Pons (tissue), 1 donor: ENCODE measurements at regions not wholly inside any gene's neighbourhood (a gene's known extent, or its start where the extent isn't known, plus 50 kb on each side); places are given as distances from the start of the nearest gene placed in this dataset.
A peak's percentile ranks its signal among the peaks of the same experiment; 100 is the strongest.

Experiments
- DNase-seq: peaks from one replicate; pipeline ENCODE4 v3.0.0-alpha.2; 2016; ENCODE audit warnings: low spot score

DNA sequence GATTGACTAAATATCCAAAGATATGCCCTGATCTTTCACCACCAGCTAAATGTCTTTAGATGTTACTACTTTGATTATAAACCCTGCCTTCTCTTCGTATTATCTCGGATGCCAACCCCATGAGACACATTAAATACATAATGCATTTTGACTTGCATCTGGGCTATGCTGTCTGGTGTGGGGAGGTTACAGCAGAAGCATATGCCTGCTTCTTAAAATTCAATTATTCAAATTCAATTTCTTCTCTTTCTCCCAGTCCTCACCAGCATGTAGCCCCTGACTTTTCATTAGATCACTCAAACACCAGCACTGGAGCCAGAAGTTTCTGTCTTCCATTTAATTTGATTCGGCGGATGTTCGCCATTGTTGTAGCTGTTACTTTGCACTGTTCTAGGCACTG lies 360.7 kb upstream of the CAMK1G start:
- DNase-seq, result no peak

DNA sequence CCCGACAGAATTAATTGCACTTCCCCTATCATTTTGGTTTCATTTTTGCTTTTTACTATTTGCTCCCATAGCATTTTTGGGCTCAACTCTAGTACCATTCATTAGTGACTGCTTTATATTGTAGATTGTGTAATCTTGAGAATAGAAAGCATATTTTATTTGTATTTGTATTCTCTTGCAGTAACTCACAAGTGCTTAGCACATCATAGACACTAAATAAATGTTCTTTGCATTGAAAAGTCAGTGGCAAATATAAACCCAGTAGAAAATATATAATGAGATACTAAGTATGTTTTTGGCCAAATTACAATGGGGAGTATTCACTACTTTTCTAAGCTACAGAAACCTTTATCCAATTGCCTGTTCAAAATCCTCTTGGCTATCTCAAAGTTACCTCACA lies 359.7 kb upstream of the CAMK1G start:
- DNase-seq, result no peak

DNA sequence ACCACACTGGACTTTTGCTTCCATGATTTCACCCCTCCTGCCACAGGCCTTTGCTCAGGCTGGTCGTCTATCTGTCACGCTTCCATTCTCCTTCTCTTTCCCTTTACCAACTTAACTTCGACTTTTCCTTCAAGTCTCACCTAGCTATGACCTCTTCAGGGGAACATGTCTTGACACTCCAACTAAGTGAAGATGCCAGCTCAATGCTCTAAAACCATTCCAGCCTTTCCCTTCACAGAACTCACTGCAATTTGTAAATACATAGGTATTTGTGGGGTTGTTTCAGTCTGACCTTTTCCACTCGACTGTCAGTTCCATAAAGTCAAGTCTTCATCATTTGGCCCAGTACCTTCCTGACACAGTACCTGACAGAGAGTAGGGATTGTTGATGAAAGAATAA lies 358.6 kb upstream of the CAMK1G start:
- no peak for DNase-seq

DNA sequence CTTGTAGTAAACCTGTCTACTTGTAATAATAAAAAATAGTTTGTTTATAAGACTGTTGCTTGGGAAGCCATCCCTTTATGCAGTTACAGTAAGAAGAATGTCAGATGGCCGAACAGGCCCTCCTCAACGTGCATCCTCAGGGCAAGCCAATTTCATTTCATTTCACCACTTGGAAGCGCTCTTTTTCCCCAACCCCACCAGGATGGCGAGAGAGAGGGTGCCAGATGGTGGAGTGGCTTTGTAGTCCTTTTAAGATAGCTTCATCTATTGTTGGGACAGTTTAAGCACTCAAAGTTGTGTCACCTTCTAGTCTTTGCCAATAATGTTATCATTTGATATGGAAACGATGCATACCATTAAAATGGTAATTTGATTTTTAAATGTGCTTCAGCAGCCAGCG lies 356.3 kb upstream of the CAMK1G start:
- DNase-seq, result no peak

DNA sequence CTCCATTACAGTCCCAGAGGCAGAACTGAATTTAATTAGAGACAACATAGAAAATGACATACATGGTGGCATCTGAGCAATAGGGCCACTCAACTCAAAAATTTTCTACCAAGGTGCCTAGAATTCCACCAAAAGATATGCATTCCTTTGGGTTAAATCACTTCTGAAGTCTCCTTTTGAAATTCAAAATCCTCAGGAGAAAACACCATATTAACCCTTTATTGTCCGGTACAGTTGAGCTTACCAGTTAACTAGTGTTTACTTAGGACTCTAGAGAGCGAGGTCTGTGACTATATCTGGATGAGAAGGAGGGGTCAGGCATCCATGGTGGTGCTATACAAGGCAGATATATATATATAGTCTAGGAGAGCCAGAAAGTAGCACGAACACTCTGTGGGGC lies 355.6 kb upstream of the CAMK1G start:
- DNase-seq, result no peak

DNA sequence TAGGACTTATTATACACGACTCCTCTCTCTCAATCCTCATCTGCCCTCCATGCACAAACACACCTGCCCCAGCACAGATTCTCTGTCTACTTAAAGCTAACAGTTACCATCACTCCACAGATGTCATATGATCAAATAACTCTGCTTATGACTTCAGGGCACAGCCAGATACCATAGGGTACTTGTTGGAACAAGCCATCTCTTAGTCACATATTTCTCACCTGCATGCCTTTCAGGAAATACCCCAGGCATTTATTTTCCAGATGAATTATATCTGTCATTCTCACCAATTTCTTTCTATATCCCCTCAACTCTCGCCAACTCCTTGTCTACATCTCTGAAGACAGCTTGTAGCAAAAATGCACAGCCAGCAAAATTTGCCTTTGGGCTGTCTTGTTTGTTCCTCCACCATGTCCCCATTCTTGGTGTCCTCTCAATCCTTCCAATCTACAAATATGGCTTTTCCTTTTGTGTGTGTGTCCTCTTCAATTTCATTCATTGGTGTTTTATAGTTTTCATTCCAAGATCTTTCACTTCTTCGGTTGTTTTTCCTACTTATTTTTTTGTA lies 353.9 kb upstream of the CAMK1G start:
- no peak for DNase-seq

DNA sequence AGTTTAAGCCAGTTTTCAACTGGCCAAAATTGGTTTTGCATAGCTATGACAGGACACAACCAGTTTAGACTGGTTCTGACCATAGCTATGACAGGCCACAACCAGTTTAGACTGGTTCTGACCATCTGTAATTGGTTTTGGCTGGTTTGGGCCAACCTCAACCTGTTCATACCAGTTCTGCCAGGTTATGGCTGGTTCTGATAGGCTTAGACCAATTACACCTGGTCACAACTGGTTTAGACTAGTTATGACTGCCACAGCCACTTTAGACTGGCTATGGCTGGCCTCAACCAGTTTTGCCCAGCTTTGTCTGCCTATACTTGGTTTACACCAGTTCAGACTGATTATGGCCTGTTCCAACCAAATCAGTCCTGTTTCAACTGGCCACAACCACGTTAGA lies 353.2 kb upstream of the CAMK1G start:
- DNase-seq, result no peak

DNA sequence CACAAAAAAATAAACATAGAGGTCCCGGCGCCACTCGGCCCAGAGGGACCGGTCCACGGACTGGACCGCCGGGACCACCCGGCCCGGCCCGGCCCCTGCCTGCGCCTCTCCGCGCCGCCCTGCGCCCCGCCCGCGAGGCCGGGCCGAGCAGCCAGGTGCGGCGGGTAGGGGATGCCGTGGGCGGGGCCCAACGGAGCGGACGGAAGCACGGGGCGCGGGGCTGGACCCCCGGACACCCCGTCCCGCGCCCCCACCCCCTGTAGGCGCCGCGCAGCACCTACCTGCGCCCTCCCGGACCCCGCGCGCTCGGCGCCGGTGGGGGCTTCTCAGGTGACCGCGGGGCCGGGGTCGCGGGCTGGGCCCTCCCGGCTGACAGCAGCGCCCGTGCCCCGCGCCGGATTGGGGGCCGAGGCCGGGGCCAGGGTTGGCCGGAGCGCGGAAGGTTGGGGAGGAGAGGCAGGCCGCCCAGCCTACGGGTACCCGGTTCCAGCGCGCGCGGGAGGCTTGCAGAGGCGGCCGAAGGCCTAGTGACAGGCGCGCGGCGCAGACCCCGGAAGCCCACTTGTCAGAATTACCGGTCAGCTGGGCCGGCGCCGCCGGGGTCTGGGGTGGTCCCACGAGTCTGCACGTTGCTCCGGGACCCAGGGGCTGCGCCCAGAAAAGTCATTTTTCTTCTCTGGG lies 351.9 kb upstream of the CAMK1G start:
- DNase-seq, result no peak

DNA sequence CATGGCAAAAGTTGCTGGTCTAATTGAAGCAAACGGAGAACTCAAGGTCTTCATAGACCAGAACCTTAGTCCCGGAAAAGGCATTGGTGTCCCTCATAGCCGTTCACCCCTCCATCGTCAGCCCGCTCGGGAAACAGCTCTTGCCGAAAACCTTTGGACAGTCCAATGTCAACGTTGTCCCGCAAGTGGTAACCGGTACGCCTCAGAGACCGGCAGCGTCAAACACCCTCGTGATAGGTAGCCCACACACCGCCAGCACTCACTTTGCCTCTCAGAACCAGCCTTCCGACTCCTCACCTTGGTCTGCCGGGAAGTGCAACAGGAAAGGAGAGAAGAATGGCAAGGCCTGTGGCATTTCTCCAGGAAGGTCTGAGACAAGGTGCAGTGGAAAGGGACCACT lies 351.3 kb upstream of the CAMK1G start:
- DNase-seq, result no peak

DNA sequence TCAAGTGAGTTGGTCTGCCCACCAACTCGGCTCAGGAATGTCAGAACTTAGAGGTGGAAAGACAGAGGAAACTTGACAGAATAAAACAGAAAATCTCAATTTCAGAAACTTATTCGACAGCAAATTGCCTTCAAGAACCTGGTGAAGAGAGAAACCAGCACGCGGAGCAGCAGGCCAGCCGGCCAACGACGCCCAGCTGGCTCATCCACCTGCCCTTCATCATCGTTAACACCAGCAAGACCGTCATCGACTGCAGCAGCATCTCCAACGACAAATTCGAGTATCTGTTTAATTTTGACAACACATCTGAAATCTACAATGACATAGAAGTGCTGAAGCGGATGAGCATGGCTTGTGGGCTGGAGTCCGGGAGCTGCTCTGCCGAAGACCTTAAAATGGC lies 350.8 kb upstream of the CAMK1G start:
- no peak for DNase-seq

DNA sequence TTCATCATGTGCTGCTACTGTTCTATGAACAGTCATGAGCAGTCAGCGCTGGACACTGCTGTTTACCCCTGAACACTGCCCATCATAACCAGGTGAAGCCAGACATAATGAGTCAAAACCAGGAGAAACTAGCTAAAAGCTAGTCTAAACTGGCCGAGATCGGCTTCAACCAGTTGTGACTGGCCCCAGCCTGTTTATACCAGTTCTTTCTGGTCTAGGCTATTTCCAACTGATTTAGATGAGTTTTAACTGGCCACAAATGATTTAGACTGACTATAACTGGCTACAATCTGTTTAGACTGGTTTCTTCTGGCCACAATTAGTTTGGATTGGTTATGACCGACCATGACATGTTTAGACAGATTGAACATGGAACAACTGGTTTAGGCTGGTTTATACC lies 348.3 kb upstream of the CAMK1G start:
- no peak for DNase-seq

DNA sequence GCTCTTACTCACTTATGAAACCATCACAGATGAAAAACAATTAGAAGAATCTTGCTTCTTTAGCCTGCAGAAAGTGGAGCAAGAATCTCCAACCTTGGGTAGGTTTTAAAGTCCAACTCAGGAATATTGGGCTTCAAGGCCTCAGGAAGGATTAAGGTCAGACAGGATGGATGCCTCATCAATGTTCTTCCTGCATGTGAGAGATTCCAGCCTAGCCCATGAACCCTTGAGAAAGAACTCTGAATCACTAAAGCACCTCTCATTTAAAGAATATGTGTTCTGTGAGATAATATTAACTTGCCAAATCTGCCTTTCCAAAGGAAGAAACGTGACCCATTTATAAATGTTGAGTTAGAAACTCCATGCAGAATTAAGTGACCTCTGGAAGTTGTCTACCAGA lies 345.2 kb upstream of the CAMK1G start:
- no peak for DNase-seq

DNA sequence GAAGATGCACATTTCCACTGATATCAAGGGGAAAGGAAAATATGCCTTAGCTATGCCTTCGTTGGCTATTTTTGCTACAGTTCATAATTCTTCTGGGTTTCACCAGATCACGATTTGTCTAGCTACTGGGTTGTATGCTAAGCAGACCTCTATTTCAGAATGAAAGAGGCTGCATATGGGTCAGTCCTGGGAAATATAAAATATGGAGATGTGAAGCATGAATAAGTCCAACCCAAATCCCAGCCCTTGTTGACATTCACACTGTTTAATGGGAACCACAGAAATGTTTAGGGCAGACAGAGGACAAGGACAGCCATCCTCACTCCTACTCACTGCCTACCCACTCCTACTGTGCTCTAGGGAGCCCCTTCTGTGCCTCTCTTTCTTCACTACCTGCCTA lies 343.2 kb upstream of the CAMK1G start:
- DNase-seq, result no peak

DNA sequence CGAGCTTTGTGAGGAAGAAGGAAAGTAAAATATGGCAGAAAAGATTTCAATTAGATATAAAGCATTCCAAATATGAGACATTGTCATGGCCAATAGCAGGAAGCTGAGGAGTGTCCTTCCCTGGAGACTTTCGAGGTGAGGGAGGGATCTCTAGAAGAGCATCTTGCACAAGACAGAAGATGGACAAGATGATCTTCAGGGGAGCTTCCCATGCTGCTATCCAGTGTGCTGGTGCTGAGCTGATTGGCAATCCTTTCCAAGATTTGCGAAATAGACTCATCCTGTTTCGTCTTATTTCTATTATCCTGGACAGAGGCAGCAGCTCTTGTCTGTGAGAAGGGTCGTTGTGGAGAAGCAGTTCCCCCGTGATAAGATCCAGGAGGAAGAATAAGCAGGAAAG lies 342.0 kb upstream of the CAMK1G start:
- DNase-seq, result no peak

DNA sequence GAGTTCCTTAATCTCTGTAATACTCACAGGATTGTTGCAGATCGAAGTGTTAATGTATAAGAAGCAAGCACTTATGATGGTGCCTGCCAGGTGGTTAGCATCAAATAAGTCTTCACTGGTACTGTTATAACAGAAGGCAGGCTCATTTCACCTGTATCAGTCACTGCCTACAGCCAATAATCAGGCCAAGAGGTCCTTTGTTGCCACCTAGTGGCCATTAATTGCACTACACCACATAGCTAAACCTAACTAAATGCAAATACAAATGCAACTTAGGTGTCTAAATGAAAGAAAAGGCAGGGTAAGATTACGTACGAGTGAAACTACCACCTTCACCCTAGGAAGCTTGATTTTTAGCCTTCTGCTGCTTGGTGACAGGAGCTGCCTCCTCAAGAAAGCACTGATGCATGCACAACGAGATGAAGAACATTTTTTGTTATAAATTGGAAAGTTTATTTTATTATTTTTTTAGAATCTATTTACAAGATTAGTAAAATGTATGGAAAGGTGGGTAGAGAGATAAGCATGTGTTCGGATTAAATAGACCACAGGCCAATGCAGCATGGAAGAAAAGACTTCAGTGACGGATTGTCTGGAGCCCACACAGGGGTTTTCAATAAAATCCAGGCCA lies 334.8 kb upstream of the CAMK1G start:
- peak; percentile 65 for DNase-seq

DNA sequence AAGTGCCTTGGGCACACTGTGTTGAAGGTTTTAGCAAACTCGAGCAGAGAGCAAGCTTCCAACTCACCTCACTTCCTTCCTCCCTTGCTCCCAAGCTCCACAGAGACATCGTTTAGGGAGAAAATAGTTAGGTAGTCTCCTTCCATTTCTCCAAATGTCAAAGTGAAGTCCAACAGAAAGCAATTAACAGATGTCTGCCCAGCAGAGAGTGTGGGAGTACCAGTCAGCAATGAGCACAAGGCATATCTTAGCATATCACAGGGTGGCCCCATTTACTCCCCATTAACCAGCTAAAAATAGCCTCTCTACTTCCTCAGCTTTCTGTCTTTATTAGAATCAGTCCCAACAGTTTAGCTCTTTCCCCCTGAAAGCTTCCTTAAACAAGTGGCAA lies 334.2 kb upstream of the CAMK1G start:
- no peak for DNase-seq

DNA sequence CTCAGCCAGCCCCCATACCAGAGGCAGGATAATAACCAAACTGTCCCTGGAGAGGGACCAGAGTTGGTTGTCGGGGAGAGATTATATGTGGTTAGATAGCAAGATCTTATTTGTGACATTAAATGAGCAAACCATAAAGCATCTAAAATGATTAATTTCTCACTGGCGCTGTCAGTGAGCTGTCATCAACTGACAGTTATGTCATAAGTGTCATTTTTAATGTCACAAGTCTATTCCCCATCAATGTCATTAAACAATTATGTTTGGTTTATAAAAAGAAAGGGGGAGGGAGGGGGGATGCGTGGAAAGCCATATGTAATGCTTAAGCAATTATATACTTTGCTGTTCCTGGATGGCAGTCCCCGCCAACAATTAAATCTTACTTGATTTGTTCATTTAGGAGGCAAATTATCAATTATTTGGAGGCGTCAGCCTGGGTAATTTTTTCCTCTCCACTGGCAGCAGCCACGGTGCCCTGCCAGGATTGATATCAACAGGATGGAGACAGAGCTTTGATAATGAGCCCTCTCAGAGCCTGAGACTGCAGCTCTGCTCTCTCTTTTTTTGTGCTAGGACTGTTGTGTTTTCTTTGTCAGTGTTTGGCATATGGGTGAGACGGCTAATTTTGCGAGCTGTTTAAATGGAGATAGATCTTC lies 333.6 kb upstream of the CAMK1G start:
- no peak for DNase-seq

DNA sequence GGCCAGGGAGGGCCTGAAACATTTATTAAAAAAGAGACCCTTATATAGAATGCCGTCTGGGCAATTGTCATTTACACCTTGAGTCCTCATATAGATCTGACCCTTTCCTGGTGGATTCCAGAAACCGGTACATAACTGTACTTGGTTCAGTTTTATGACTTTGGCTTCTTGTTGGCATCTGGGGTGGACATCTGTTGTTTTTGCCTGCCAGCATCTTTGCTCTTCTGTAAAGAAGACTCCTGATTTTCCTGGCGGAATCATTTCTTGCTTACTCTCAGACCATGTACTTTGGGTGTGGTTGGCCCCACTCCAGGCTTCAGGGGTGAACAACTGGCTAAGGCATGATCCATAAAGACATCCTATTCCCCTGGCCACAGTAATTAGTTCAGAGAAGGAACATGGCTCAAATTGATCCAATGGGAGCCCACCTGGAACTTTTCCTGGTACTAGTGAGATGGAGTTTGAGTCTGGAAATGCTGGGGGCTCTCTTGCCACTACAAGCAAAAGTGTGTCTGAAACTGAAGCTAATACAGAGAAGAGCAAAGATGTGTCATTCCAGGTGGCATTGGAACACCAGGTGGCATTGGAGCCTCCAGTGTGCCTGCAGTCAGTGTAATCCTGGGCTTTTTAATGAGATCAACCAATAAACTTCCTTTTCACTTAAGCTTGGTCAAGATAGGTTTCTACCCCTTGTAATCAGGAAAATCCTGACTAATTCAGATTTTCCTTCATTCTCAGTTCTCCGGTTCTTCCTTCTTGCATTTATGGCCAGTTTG lies 332.5 kb upstream of the CAMK1G start:
- DNase-seq, result no peak

DNA sequence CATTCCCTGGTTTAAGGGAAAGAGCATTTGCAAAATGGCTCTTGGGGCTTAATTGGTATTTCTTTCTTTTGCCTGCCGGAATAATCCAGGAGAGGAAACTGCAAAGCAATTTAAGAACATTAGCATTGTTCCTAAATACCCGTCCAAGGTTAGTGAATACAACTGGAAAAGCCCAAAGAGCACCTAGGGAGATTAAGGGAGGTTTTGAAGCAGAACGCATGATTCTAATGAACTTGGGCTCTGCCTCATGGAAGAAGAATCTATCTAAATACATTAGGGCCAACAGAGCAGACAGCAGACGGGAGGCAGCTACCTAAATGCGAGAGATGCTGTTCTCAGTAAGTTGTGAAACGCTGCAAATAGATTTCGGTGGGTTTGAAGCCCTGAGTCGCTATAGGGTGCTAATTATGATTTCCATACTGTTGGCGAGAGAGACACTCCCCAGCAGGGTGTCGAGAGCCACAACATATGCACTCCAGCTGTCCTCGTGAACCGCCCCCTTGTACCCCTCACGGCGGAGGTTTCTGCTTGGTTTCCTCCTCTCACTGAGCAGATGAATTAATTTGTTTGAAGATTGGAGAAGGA lies 326.7 kb upstream of the CAMK1G start:
- no peak for DNase-seq

DNA sequence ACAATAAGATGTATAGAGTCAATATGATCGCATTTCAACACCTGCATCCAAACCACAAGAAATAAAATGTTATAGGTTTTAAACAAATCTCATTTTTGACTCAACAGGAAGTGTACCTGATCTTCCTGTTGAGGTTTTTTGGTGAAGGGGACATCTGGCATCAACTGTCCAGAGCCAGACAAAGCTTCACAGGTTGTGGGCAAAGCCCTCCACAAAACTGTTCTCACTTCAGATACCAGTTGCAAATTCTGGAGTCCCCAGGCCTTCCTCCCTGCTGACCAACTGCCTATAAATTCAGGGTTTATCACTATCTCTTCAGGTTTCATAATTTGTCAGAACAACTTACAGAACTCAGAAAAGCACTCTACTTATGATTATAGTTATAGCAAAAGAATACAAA lies 326.1 kb upstream of the CAMK1G start:
- no peak for DNase-seq

DNA sequence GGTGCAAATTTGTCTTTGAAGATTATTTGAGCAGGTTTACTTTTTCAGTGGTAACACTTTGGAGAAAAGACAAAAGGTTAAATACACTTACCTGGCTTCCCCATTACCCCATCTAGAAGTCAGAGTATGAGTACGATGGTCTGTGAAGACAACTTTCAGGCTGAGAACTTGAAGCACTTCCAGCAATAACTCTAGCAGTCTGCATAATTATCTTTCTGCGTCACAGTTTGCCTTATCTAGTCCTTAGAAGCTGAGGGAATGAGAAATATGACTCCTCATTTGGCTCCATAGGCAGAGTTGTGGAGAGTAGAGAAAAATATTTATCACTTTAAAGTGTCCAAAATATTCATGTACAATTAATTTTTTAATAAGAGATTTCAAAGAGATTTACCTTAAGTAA lies 323.4 kb upstream of the CAMK1G start:
- DNase-seq, result no peak

DNA sequence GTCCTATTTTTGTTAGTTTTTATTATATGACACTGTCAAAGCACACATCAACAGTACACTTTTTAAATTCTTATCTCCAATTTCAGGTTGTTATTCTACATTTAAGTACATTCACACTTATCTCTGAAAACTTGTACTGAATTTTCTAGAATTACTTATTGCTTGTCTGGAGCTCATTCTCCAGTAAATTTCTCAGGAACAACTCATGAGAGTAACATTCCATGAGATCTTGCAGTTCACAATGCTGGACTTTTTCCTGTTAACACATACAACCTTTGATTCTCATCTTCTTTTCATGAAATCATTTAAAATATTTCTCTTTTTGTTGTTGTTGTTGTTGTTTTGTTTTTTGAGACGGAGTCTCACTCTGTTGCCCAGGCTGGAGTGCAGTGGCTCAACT lies 320.9 kb upstream of the CAMK1G start:
- no peak for DNase-seq
